Suprapubic skin (tissue), 3 donors: ENCODE measurements at regions not wholly inside any gene's neighbourhood (a gene's known extent, or its start where the extent isn't known, plus 50 kb on each side); places are given as distances from the start of the nearest gene placed in this dataset.

Source experiments
- CTCF ChIP-seq, 2 donors: fragments of 200-600 bp in 1 of 2; fragments of 450-650 bp in 1 of 2; sonication (generic) in 1 of 2; IDR thresholded peaks; one replicate each; pipeline ENCODE4 v1.5.1; 2016 to 2019; ENCODE audit warnings: antibody characterized with exemption in 2 of 2, mild to moderate bottlenecking in 1 of 2, moderate library complexity in 1 of 2
- POLR2A ChIP-seq, 2 donors: fragments of 450-650 bp; IDR thresholded peaks; one replicate each; pipeline ENCODE4 v1.6.1; 2017; ENCODE audit warnings: antibody characterized with exemption in 2 of 2, mild to moderate bottlenecking in 2 of 2, moderate library complexity in 2 of 2

DNA sequence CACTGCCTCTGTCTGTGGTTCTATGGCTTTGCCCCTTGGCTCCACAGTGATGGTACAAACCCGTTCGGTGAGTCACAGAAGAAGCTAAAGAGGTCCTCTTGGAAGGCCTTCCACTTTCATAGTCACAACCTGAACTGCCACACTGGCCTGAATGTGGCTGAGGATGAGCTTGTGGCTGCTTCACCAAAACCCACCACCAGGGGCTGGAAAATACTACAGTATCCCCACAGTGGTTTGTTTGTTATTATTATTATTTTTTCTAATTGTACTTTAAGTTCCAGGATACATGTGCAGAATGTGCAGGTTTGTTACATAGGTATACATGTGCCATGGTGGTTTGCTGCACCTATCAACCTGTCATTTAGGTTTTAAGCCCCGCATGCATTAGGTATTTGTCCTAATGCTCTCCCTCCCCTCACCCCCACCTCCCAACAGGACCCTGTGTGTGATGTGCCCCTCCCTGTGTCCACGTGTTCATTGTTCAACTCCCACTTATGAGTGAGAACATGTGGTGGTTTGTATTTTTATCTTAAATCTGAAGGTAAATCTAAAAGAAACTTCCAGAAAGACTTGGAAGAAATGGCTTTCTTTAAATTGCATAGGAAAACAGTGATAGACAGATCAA, 160.8 kb upstream of the NPSR1 start:
- TF ChIP-seq CTCF (IDR thresholded peaks at IDR 0.05), result peak in 1 of 2 donors; percentile 15
- TF ChIP-seq POLR2A (IDR thresholded peaks at IDR 0.05), result no peak
